Liver (tissue), 3 donors: ENCODE measurements at regions not wholly inside any gene's neighbourhood (a gene's known extent, or its start where the extent isn't known, plus 50 kb on each side); places are given as distances from the start of the nearest gene placed in this dataset.

Source experiments
- CTCF ChIP-seq: fragments of 150-350 bp; IDR thresholded peaks from 2 replicates; pipeline ENCODE4 v1.5.1; 2017; ENCODE audit warnings: improper control_type of control experiment, low read depth, low read length; ENCODE audit not compliant: missing input control
- EGR1 ChIP-seq, 2 donors: IDR thresholded peaks; 2 replicates each; pipeline ENCODE4 v1.6.1; 2016 to 2018; ENCODE audit warnings: antibody characterized with exemption in 2 of 2, low read depth in 2 of 2
- HNF4A ChIP-seq, 2 donors: conservative IDR thresholded peaks; 2 replicates each; pipeline ENCODE4 v1.6.1; 2016; ENCODE audit warnings: antibody characterized with exemption in 2 of 2, mild to moderate bottlenecking in 2 of 2
- JUND ChIP-seq, 2 donors: IDR thresholded peaks; 2 replicates each; pipeline ENCODE4 v1.6.1; 2016; ENCODE audit warnings: antibody characterized with exemption in 2 of 2
- NR2F2 ChIP-seq: IDR thresholded peaks from 2 replicates; pipeline ENCODE4 v1.6.1; 2016; ENCODE audit warnings: antibody characterized with exemption
- RAD21 ChIP-seq, 2 donors: IDR thresholded peaks; 2 replicates each; pipeline ENCODE4 v1.6.1; 2016; ENCODE audit warnings: antibody characterized with exemption in 2 of 2, mild to moderate bottlenecking in 2 of 2
- SP1 ChIP-seq: IDR thresholded peaks from 2 replicates; pipeline ENCODE4 v1.6.1; 2018; ENCODE audit warnings: antibody characterized with exemption, mild to moderate bottlenecking
- donor health status: healthy.
- donor health status: healthy.

- no peak for TF ChIP-seq RAD21 (IDR thresholded peaks at IDR 0.05)
- no peak for TF ChIP-seq CTCF
- no peak for TF ChIP-seq JUND (IDR thresholded peaks at IDR 0.05)
- TF ChIP-seq SP1 = no peak
- TF ChIP-seq NR2F2 = no peak
- no peak for TF ChIP-seq HNF4A (conservative IDR thresholded peaks at IDR 0.05)
- no peak for TF ChIP-seq EGR1 (IDR thresholded peaks at IDR 0.05; ENCODE audit: low read depth in 2 of 2)
These were observed 543.3 kb downstream of the ZBBX start for GRCh38 chr3:166836836-166837235.
